HEK293T (cell line): ENCODE measurements at regions not wholly inside any gene's neighbourhood (a gene's known extent, or its start where the extent isn't known, plus 50 kb on each side); places are given as distances from the start of the nearest gene placed in this dataset.

Experiments
- ARNT ChIP-seq: fragments of 450-650 bp; IDR thresholded peaks from 2 replicates; pipeline ENCODE4 v1.6.1; 2017; ENCODE audit warnings: mild to moderate bottlenecking
- BHLHE40 ChIP-seq: fragments of 450-650 bp; IDR thresholded peaks from 2 replicates; pipeline ENCODE4 v1.6.1; 2016; ENCODE audit warnings: mild to moderate bottlenecking, moderate library complexity, borderline replicate concordance
- FOXA1 ChIP-seq: fragments of 450-650 bp; IDR thresholded peaks from 2 replicates; pipeline ENCODE4 v1.6.1; 2016; ENCODE audit warnings: mild to moderate bottlenecking
- FOXK2 ChIP-seq: fragments of 450-650 bp; IDR thresholded peaks from 2 replicates; pipeline ENCODE4 v1.6.1; 2016; ENCODE audit warnings: mild to moderate bottlenecking
- FOXM1 ChIP-seq: fragments of 450-650 bp; IDR thresholded peaks from 2 replicates; pipeline ENCODE4 v1.6.1; 2017; ENCODE audit warnings: mild to moderate bottlenecking, borderline replicate concordance
- L3MBTL2 ChIP-seq: fragments of 450-650 bp; conservative IDR thresholded peaks from 2 replicates; pipeline ENCODE4 v1.6.1; 2016; ENCODE audit warnings: mild to moderate bottlenecking
- NFRKB ChIP-seq: fragments of 450-650 bp; IDR thresholded peaks from 2 replicates; pipeline ENCODE4 v1.6.1; 2016; ENCODE audit warnings: mild to moderate bottlenecking, moderate library complexity
- SP1 ChIP-seq: fragments of 450-650 bp; IDR thresholded peaks from 2 replicates; pipeline ENCODE4 v1.6.1; 2017
- SUZ12 ChIP-seq: fragments of 450-650 bp; IDR thresholded peaks from 2 replicates; pipeline ENCODE4 v1.6.1; 2016; ENCODE audit warnings: mild to moderate bottlenecking
- TARDBP ChIP-seq: fragments of 450-650 bp; IDR thresholded peaks from 2 replicates; pipeline ENCODE4 v1.6.1; 2016

- TF ChIP-seq TARDBP: no peak
- TF ChIP-seq BHLHE40: no peak
- no peak for TF ChIP-seq NFRKB
- no peak for TF ChIP-seq FOXK2
- TF ChIP-seq L3MBTL2: no peak
- TF ChIP-seq FOXM1: no peak
- TF ChIP-seq ARNT: no peak
- TF ChIP-seq SP1: no peak
- no peak for TF ChIP-seq FOXA1
- TF ChIP-seq SUZ12: no peak
These were observed 105.8 kb upstream of the ARHGAP42 start for GRCh38 chr11:100581318-100581717.
